HEK293 (cell line): ENCODE measurements at regions not wholly inside any gene's neighbourhood (a gene's known extent, or its start where the extent isn't known, plus 50 kb on each side); places are given as distances from the start of the nearest gene placed in this dataset.
"Not testable (repeated sequence)": the region's sequence is repeated elsewhere in the genome, so short reads cannot be mapped to it uniquely, and the experiment has no call there.

Experiments used
- ATF2 ChIP-seq: fragments of 450-650 bp; formaldehyde crosslinking; IDR thresholded peaks from 2 replicates; pipeline ENCODE4 v1.5.1; 2016; ENCODE audit warnings: missing biosample characterization, missing genetic modification characterization, low read depth
- CTCF ChIP-seq: fragments of 450-650 bp; formaldehyde crosslinking; IDR thresholded peaks from 2 replicates; pipeline ENCODE4 v1.5.1; 2016; ENCODE audit warnings: missing biosample characterization, missing genetic modification characterization
- ELK4 ChIP-seq: IDR thresholded peaks from 2 replicates; pipeline ENCODE4 v1.6.1; 2011; ENCODE audit warnings: mild to moderate bottlenecking, low read depth, low read length, borderline replicate concordance
- MYNN ChIP-seq: fragments of 450-650 bp; formaldehyde crosslinking; IDR thresholded peaks from 2 replicates; pipeline ENCODE4 v1.5.1; 2016; ENCODE audit warnings: missing biosample characterization, missing genetic modification characterization, borderline replicate concordance
- PBX3 ChIP-seq: sonication (generic); formaldehyde crosslinking; IDR thresholded peaks from 2 replicates; pipeline ENCODE4 v1.8.1; 2022; ENCODE audit warnings: mild to moderate bottlenecking, moderate library complexity, missing genetic modification reagents
- PRDM4 ChIP-seq: fragments of 450-650 bp; formaldehyde crosslinking; IDR thresholded peaks from 2 replicates; pipeline ENCODE4 v1.5.1; 2017; ENCODE audit warnings: missing biosample characterization, missing genetic modification characterization
- REST ChIP-seq: fragments of 450-650 bp; formaldehyde crosslinking; IDR thresholded peaks from 2 replicates; pipeline ENCODE4 v1.5.1; 2016; ENCODE audit warnings: missing biosample characterization, missing genetic modification characterization
- ZBTB10 ChIP-seq: fragments of 450-650 bp; formaldehyde crosslinking; IDR thresholded peaks from 2 replicates; pipeline ENCODE4 v1.5.1; 2016; ENCODE audit warnings: missing biosample characterization, missing genetic modification characterization
- ZBTB44 ChIP-seq: fragments of 450-650 bp; IDR thresholded peaks from 2 replicates; pipeline ENCODE4 v1.5.1; 2018; ENCODE audit warnings: missing biosample characterization, mild to moderate bottlenecking, missing genetic modification characterization
- ZNF132 ChIP-seq: fragments of 450-650 bp; formaldehyde crosslinking; IDR thresholded peaks from 2 replicates; pipeline ENCODE4 v1.5.1; 2017; ENCODE audit warnings: missing biosample characterization, missing genetic modification characterization, borderline replicate concordance
- ZNF169 ChIP-seq: fragments of 450-650 bp; formaldehyde crosslinking; IDR thresholded peaks from 2 replicates; pipeline ENCODE4 v1.5.1; 2016; ENCODE audit warnings: missing biosample characterization, missing genetic modification characterization
- ZNF18 ChIP-seq: fragments of 450-650 bp; formaldehyde crosslinking; IDR thresholded peaks from 2 replicates; pipeline ENCODE4 v1.5.1; 2016; ENCODE audit warnings: missing biosample characterization, missing genetic modification characterization
- ZNF404 ChIP-seq: fragments of 450-650 bp; formaldehyde crosslinking; IDR thresholded peaks from 2 replicates; pipeline ENCODE4 v1.5.1; 2017; ENCODE audit warnings: missing biosample characterization, missing genetic modification characterization
- ZNF670 ChIP-seq: fragments of 450-650 bp; formaldehyde crosslinking; IDR thresholded peaks from 2 replicates; pipeline ENCODE4 v1.5.1; 2016; ENCODE audit warnings: missing biosample characterization, missing genetic modification characterization, low read depth

- TF ChIP-seq ZBTB10; ELK4; ZNF169 (tag by site-specific recombination); CTCF (tag by site-specific recombination); MYNN (tag by site-specific recombination); ZNF18 (tag by site-specific recombination); ZNF670; REST (tag by site-specific recombination); PRDM4; ZNF132 (tag by site-specific recombination); ATF2; ZNF404 (tag by site-specific recombination); PBX3 (CRISPR knock-in tag); ZBTB44 (tag by site-specific recombination): not testable (repeated sequence)
These were observed 69.4 kb upstream of the SLC25A33 start for GRCh38 chr1:9469882-9470281.
